SK-N-SH (cell line): ENCODE measurements at regions not wholly inside any gene's neighbourhood (a gene's known extent, or its start where the extent isn't known, plus 50 kb on each side); places are given as distances from the start of the nearest gene placed in this dataset.
A peak's percentile ranks its signal among the peaks of the same experiment; 100 is the strongest.

Experiments used
- CTCF ChIA-PET: fragments of 300-600, 350-600 bp; formaldehyde crosslinking; extraction: SDS; loops from one replicate; lab custom pipeline; 2021; lab: Yijun Ruan, JAX
- POLR2A ChIA-PET: fragments of 350-600 bp; sonication (Branson Sonifier 250); formaldehyde crosslinking; extraction: SDS; loops from one replicate; lab custom pipeline; 2020; ENCODE audit warnings: antibody characterized with exemption, inconsistent platforms; lab: Yijun Ruan, JAX
- DNase-seq: peaks from one replicate; pipeline ENCODE4 v3.0.0; 2012
- H2AFZ ChIP-seq: fragments of 200-600 bp; sonication (generic); 2 replicates; pipeline ENCODE4 v1.8.1; 2016; ENCODE audit warnings: antibody characterized with exemption, mild to moderate bottlenecking, low read depth
- H3F3A ChIP-seq: fragments of 200-600 bp; sonication (generic); replicated peaks from 2 replicates; pipeline ENCODE3; 2016; ENCODE audit warnings: antibody characterized with exemption, mild to moderate bottlenecking; ENCODE audit not compliant: insufficient read depth
- H3K27ac ChIP-seq, 2 experiments: fragments of 200-500 bp in 1 of 2; fragments of 200-600 bp in 1 of 2; sonication (Bioruptor generic) in 1 of 2; sonication (generic), shearing (Covaris generic) in 1 of 2; 2 replicates each; pipeline versions ENCODE4 v1.5.1 to v1.6.1; 2014 to 2016; ENCODE audit warnings: low read depth in 2 of 2, inconsistent platforms in 1 of 2, low read length in 1 of 2, mild to moderate bottlenecking in 1 of 2, mixed read lengths in 1 of 2
- H3K27me3 ChIP-seq: fragments of 200-600 bp; sonication (generic), shearing (Covaris generic); 2 replicates; pipeline ENCODE4 v1.6.1; 2016; ENCODE audit warnings: mixed run types; ENCODE audit not compliant: insufficient read depth
- H3K36me3 ChIP-seq, 2 experiments: fragments of 200-500 bp in 1 of 2; fragments of 200-600 bp in 1 of 2; sonication (Bioruptor generic) in 1 of 2; sonication (generic) in 1 of 2; replicated peaks in 1 of 2; 2 replicates each; pipeline versions ENCODE3 to v1.5.1; 2014 to 2016; ENCODE audit warnings: low read length in 1 of 2, mild to moderate bottlenecking in 1 of 2; ENCODE audit not compliant: insufficient read depth in 2 of 2, control insufficient read depth in 1 of 2
- H3K4me1 ChIP-seq, 2 experiments: fragments of 200-500 bp in 1 of 2; fragments of 200-600 bp in 1 of 2; sonication (Bioruptor generic) in 1 of 2; sonication (generic), shearing (Covaris generic) in 1 of 2; 2 replicates each; pipeline versions ENCODE4 v1.5.1 to v1.6.1; 2014 to 2016; ENCODE audit warnings: low read depth in 1 of 2, low read length in 1 of 2, mixed run types in 1 of 2; ENCODE audit not compliant: insufficient read depth in 2 of 2, control insufficient read depth in 1 of 2
- H3K4me2 ChIP-seq: fragments of 200-600 bp; sonication (generic), shearing (Covaris generic); 2 replicates; pipeline ENCODE4 v1.6.1; 2017; ENCODE audit warnings: mixed run types
- H3K4me3 ChIP-seq, 2 experiments: fragments of 200-500 bp in 1 of 2; fragments of 200-600 bp in 1 of 2; sonication (Bioruptor generic) in 1 of 2; sonication (generic), shearing (Covaris generic) in 1 of 2; 2 replicates each; pipeline versions ENCODE4 v1.5.1 to v1.8.1; 2014 to 2016; ENCODE audit warnings: low read depth in 2 of 2, inconsistent platforms in 1 of 2, low read length in 1 of 2, mild to moderate bottlenecking in 1 of 2, mixed read lengths in 1 of 2, moderate library complexity in 1 of 2
- H3K79me2 ChIP-seq: fragments of 200-600 bp; sonication (generic); 2 replicates; pipeline ENCODE4 v1.8.1; 2017; ENCODE audit warnings: mild to moderate bottlenecking; ENCODE audit not compliant: insufficient read depth
- H3K9ac ChIP-seq: fragments of 200-600 bp; sonication (generic); 2 replicates; pipeline ENCODE4 v1.6.1; 2017; ENCODE audit warnings: mixed run types
- H3K9me2 ChIP-seq: fragments of 200-600 bp; sonication (generic); 2 replicates; pipeline ENCODE4 v1.6.1; 2017; ENCODE audit warnings: mixed run types
- H3K9me3 ChIP-seq: fragments of 200-600 bp; sonication (generic); 2 replicates; pipeline ENCODE4 v1.6.1; 2017; ENCODE audit warnings: mixed run types, mild to moderate bottlenecking, moderate library complexity
- H4K20me1 ChIP-seq: fragments of 200-600 bp; sonication (generic); 2 replicates; pipeline ENCODE4 v1.6.1; 2017; ENCODE audit warnings: mild to moderate bottlenecking, mixed run types; ENCODE audit not compliant: insufficient read depth
- CHD2 ChIP-seq: fragments of 150-350 bp; IDR thresholded peaks from 2 replicates; pipeline ENCODE4 v1.6.1; 2018; ENCODE audit warnings: low read length; ENCODE audit not compliant: partially characterized antibody
- ELF1 ChIP-seq: IDR thresholded peaks from 2 replicates; pipeline ENCODE4 v1.4.0; 2012
- EZH2phosphoT487 ChIP-seq: fragments of 200-600 bp; sonication (generic); IDR thresholded peaks from 2 replicates; pipeline ENCODE4 v1.6.1; 2017; ENCODE audit warnings: low read depth, mixed run types, mild to moderate bottlenecking, antibody characterized with exemption, moderate library complexity, borderline replicate concordance
- FOXM1 ChIP-seq: IDR thresholded peaks from 2 replicates; pipeline ENCODE4 v1.4.0; 2012; ENCODE audit warnings: low read depth, mild to moderate bottlenecking
- JUND ChIP-seq: IDR thresholded peaks from 2 replicates; pipeline ENCODE4 v1.4.0; 2012
- NFIC ChIP-seq: IDR thresholded peaks from 2 replicates; pipeline ENCODE4 v1.4.0; 2012; ENCODE audit warnings: borderline replicate concordance
- RFX5 ChIP-seq: IDR thresholded peaks from 2 replicates; pipeline ENCODE4 v1.6.1; 2012; ENCODE audit warnings: mild to moderate bottlenecking, improper control_type of control experiment, low read length
- SMC3 ChIP-seq: IDR thresholded peaks from 2 replicates; pipeline ENCODE4 v1.6.1; 2012; ENCODE audit warnings: low read depth, low read length, improper control_type of control experiment
- TEAD4 ChIP-seq: IDR thresholded peaks from 2 replicates; pipeline ENCODE4 v1.4.0; 2012; ENCODE audit warnings: mild to moderate bottlenecking, borderline replicate concordance; ENCODE audit not compliant: insufficient read depth
- WGBS: methylation state at CpG from one replicate; pipeline ENCODE4 v1.1.6; 2017; ENCODE audit warnings: low lambda C conversion rate; 5-methylcytosine and 5-hydroxymethylcytosine counted together
- TF ChIP-seq, protein P1 (sequence below): fragments of 150-350 bp; IDR thresholded peaks from 2 replicates; pipeline ENCODE4 v1.6.1; 2016; ENCODE audit warnings: mild to moderate bottlenecking, low read depth, low read length

DNA sequence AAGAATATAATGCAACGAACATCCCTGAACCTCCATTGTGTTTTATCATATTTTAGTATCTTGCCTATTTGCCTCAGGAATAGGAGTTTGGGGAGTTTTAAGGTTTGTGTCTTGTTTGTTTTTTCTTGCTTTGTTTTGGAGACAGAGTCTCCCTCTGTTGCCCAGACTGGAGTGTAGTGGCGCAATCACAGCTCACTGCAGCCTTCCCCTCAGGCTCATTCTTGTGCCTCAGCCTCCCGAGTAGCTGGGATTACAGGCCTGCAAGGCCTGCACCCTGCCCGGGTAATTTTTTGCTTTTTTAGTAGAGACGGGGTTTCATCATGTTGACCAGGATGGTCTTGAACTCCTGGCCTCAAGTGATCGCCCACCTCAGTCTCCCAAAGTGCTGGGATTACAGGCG, 63.3 kb upstream of the CARMIL1 start:
- no peaks in the 10 kb centered on the region for H3K27me3 ChIP-seq
- CTCF ChIA-PET: interaction anchor here (1.2 kb wide), 1 partner anchor 49 kb away, joined by 3 read pairs; no protein-coding TSS in a partner anchor
- 93% methylated on average over 7 of the region's 7 CpGs for WGBS
- DNase-seq: no peak
- H3K36me3 ChIP-seq: no peaks in the 10 kb centered on the region
- POLR2A ChIA-PET: no interaction called here
- no peaks in the 10 kb centered on the region for H3K9me3 ChIP-seq
- no peaks in the 10 kb centered on the region for H3K79me2 ChIP-seq
- peaks cover 14 to 16% of the 10 kb centered on the region in 2 experiments; a peak in 3 of 4 replicates for H3K4me1 ChIP-seq
- H3K9me2 ChIP-seq: no peaks in the 10 kb centered on the region
- H3K9ac ChIP-seq: no peak overlapping the region
- peaks cover 5% of the 10 kb centered on the region for H3F3A ChIP-seq
- TF ChIP-seq EZH2phosphoT487 (no peak), CHD2 (no peak)
- H3K4me3 ChIP-seq: no peak overlapping the region
- no peak overlapping the region for H2AFZ ChIP-seq
- H3K27ac ChIP-seq: no peak overlapping the region
- H3K4me2 ChIP-seq: no peak overlapping the region
- H4K20me1 ChIP-seq: no peaks in the 10 kb centered on the region

DNA sequence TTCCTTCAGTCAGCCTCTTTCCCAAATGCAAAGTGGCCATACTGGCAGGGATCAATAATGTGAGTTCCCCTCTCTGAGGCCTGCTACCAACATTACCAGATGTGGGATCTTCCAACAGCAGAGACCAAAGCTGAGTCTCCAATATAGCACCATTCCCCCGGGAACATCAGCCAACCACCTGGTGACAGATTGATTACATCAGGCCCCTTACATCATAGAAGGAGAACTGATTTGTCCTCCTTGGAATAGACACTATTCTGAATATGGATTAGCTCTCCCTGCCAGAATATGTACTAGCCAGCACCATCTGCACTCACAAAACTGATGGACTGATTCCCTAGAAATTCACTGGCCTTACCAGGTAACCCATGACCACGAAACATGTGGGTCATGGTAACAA, 61.9 kb upstream of the CARMIL1 start:
- H3K27me3 ChIP-seq: no peaks in the 10 kb centered on the region
- no peak for DNase-seq
- H3K9me3 ChIP-seq: no peaks in the 10 kb centered on the region
- no peaks in the 10 kb centered on the region for H3K36me3 ChIP-seq
- no peaks in the 10 kb centered on the region for H4K20me1 ChIP-seq
- H3K4me1 ChIP-seq: peaks cover 15 to 23% of the 10 kb centered on the region in 2 experiments; a peak in 3 of 4 replicates
- POLR2A ChIA-PET: no interaction called here
- WGBS: 77% methylated on average over 2 of the region's 2 CpGs
- H3F3A ChIP-seq: peaks cover 5% of the 10 kb centered on the region
- H3K79me2 ChIP-seq: no peaks in the 10 kb centered on the region
- no peak overlapping the region for H3K4me2 ChIP-seq
- H3K9me2 ChIP-seq: no peaks in the 10 kb centered on the region
- no peak overlapping the region for H3K4me3 ChIP-seq
- TF ChIP-seq FOXM1 (no peak), RFX5 (no peak), NFIC (no peak), SMC3 (no peak), TEAD4 (no peak)
- H3K27ac ChIP-seq: no peak overlapping the region
- no peak overlapping the region for H2AFZ ChIP-seq
- H3K9ac ChIP-seq: no peak overlapping the region
- CTCF ChIA-PET: interaction anchor here (1.0 to 2.1 kb wide), 5 partner anchors 10 to 775 kb away, joined by 3 to 5 read pairs (median 5); partner anchors contain the start of gene CARMIL1

DNA sequence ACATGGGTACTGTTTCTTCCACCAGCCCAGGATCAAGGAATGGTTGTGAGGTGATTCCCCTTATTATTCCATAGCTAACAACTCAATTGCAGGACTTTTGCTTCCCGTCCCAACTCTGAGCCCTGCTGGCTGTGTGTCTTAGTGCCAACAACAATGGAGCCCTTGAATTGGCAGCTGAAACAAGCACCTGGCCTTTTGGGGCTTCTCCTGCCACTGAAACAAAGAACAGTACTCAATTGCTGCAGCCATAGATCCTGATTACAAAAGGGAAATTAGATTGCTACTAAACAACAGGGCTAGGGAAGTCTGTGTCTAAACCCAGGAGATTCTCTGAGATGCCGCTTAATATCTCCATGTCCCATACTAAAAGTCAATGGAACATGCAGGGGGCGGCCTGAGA, 61.3 kb upstream of the CARMIL1 start:
- Histone ChIP-seq H3K27me3 (no peaks in the 10 kb centered on the region), H3K27ac (peak overlapping the region in 1 of 2 experiments; percentile 35; a peak in 1 of 4 replicates), H3K9me3 (no peaks in the 10 kb centered on the region), H3K4me1 (peaks cover 17 to 24% of the 10 kb centered on the region in 2 experiments; a peak in 3 of 4 replicates), H3K4me3 (no peak overlapping the region), H3K9ac (no peak overlapping the region), H4K20me1 (no peaks in the 10 kb centered on the region), H2AFZ (no peak overlapping the region), H3K79me2 (no peaks in the 10 kb centered on the region), H3K36me3 (no peaks in the 10 kb centered on the region), H3F3A (peaks cover 5% of the 10 kb centered on the region), H3K9me2 (no peaks in the 10 kb centered on the region), H3K4me2 (no peak overlapping the region)
- 87% methylated on average over 3 of the region's 3 CpGs for WGBS
- TF ChIP-seq RFX5 (no peak), JUND (no peak), ELF1 (no peak)
- TF ChIP-seq, protein P1, sequence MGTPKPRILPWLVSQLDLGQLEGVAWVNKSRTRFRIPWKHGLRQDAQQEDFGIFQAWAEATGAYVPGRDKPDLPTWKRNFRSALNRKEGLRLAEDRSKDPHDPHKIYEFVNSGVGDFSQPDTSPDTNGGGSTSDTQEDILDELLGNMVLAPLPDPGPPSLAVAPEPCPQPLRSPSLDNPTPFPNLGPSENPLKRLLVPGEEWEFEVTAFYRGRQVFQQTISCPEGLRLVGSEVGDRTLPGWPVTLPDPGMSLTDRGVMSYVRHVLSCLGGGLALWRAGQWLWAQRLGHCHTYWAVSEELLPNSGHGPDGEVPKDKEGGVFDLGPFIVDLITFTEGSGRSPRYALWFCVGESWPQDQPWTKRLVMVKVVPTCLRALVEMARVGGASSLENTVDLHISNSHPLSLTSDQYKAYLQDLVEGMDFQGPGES: no peak
- CTCF ChIA-PET: interaction anchor here (1.0 to 2.1 kb wide), 6 partner anchors 11 to 775 kb away, joined by 3 to 5 read pairs (median 4); partner anchors contain the start of gene CARMIL1
- no peak for DNase-seq
- POLR2A ChIA-PET: no interaction called here
